ENCODE measurements at regions not wholly inside any gene's neighbourhood (a gene's known extent, or its start where the extent isn't known, plus 50 kb on each side); places are given as distances from the start of the nearest gene placed in this dataset.

- intact Hi-C loops (cut with DNase I): no loop called here
- H3K27ac ChIP-seq (replicated peaks in 1 of 4): no peak overlapping the region
- H3K27me3 ChIP-seq: no peaks in the 10 kb centered on the region
- no peak for DNase-seq (ENCODE audit: extremely low spot score)
- no peak overlapping the region for H3K4me3 ChIP-seq
- no peaks in the 10 kb centered on the region for H3K36me3 ChIP-seq
- no peaks in the 10 kb centered on the region for H3K4me1 ChIP-seq
- TF ChIP-seq CTCF (IDR thresholded peaks at IDR 0.05): no peak
- TF ChIP-seq EP300 (IDR thresholded peaks at IDR 0.05): no peak
- no peak for TF ChIP-seq POLR2AphosphoS5 (IDR thresholded peaks at IDR 0.05)
- no peak for TF ChIP-seq POLR2A (IDR thresholded peaks at IDR 0.05; ENCODE audit: low read depth)
- WGBS: 44% methylated on average over 1 of the region's 1 CpG
- H3K9me3 ChIP-seq: no peaks in the 10 kb centered on the region
Observed at GRCh38 chr14:55898938-55899337, 219.3 kb upstream of the PELI2 start.

- Histone ChIP-seq H3K27me3 (no peaks in the 10 kb centered on the region), H3K36me3 (no peaks in the 10 kb centered on the region), H3K27ac (replicated peaks in 1 of 4) (no peak overlapping the region), H3K4me1 (no peaks in the 10 kb centered on the region), H3K9me3 (no peaks in the 10 kb centered on the region), H3K4me3 (no peak overlapping the region)
- WGBS: 90% methylated on average over 4 of the region's 4 CpGs
- TF ChIP-seq CTCF (IDR thresholded peaks at IDR 0.05): no peak
- TF ChIP-seq POLR2AphosphoS5 (IDR thresholded peaks at IDR 0.05): no peak
- no peak for TF ChIP-seq POLR2A (IDR thresholded peaks at IDR 0.05; ENCODE audit: low read depth)
- no peak for TF ChIP-seq EP300 (IDR thresholded peaks at IDR 0.05)
- DNase-seq (ENCODE audit: extremely low spot score): no peak
- intact Hi-C loops (cut with DNase I): no loop called here
Observed at GRCh38 chr14:55899531-55899930, 218.7 kb upstream of the PELI2 start.

- H3K36me3 ChIP-seq: no peaks in the 10 kb centered on the region
- DNase-seq (ENCODE audit: extremely low spot score): no peak
- WGBS: 63% methylated on average over 2 of the region's 2 CpGs
Observed at GRCh38 chr14:55900749-55901148, 217.5 kb upstream of the PELI2 start.

GRCh38 chr14:55901291-55901690 is 216.9 kb upstream of the PELI2 start:
- TF ChIP-seq POLR2A (IDR thresholded peaks at IDR 0.05; ENCODE audit: low read depth) (no peak), POLR2AphosphoS5 (IDR thresholded peaks at IDR 0.05) (no peak), CTCF (IDR thresholded peaks at IDR 0.05) (no peak), EP300 (IDR thresholded peaks at IDR 0.05) (no peak)
- Histone ChIP-seq H3K9me3 (no peaks in the 10 kb centered on the region), H3K4me1 (no peaks in the 10 kb centered on the region), H3K4me3 (no peak overlapping the region), H3K27me3 (no peaks in the 10 kb centered on the region), H3K36me3 (no peaks in the 10 kb centered on the region), H3K27ac (replicated peaks in 1 of 4) (no peak overlapping the region)
- 71% methylated on average over 5 of the region's 5 CpGs for WGBS
- no peak for DNase-seq (ENCODE audit: extremely low spot score)
- intact Hi-C loops (cut with DNase I): no loop called here

More at GRCh38 chr14:55900749-55901148, 217.5 kb upstream of the PELI2 start:
- intact Hi-C loops (cut with DNase I): no loop called here
- Histone ChIP-seq H3K27ac (replicated peaks in 1 of 4) (no peak overlapping the region), H3K4me3 (no peak overlapping the region), H3K4me1 (no peaks in the 10 kb centered on the region), H3K9me3 (no peaks in the 10 kb centered on the region), H3K27me3 (no peaks in the 10 kb centered on the region)
- TF ChIP-seq POLR2A (IDR thresholded peaks at IDR 0.05; ENCODE audit: low read depth): no peak
- no peak for TF ChIP-seq EP300 (IDR thresholded peaks at IDR 0.05)
- no peak for TF ChIP-seq CTCF (IDR thresholded peaks at IDR 0.05)
- TF ChIP-seq POLR2AphosphoS5 (IDR thresholded peaks at IDR 0.05): no peak

GRCh38 chr14:55902241-55902640 is 216.0 kb upstream of the PELI2 start:
- Histone ChIP-seq H3K27ac (replicated peaks in 1 of 4) (no peak overlapping the region), H3K9me3 (no peaks in the 10 kb centered on the region), H3K27me3 (no peaks in the 10 kb centered on the region), H3K4me1 (no peaks in the 10 kb centered on the region), H3K4me3 (no peak overlapping the region), H3K36me3 (no peaks in the 10 kb centered on the region)
- 60% methylated on average over 5 of the region's 5 CpGs for WGBS
- DNase-seq (ENCODE audit: extremely low spot score): no peak
- TF ChIP-seq POLR2AphosphoS5 (IDR thresholded peaks at IDR 0.05) (no peak), EP300 (IDR thresholded peaks at IDR 0.05) (no peak), CTCF (IDR thresholded peaks at IDR 0.05) (no peak), POLR2A (IDR thresholded peaks at IDR 0.05; ENCODE audit: low read depth) (no peak)
- intact Hi-C loops (cut with DNase I): no loop called here
